A549 (cell line): ENCODE measurements at regions not wholly inside any gene's neighbourhood (a gene's known extent, or its start where the extent isn't known, plus 50 kb on each side); places are given as distances from the start of the nearest gene placed in this dataset.

Experiments
- ATAC-seq, 2 experiments: fragments of 200-7000 bp in 1 of 2; fragments of >200 bp in 1 of 2; cut with Nextera tagmentation in 1 of 2; cut with Tn5 transposase in 1 of 2; 3 replicates each; pipeline versions ENCODE4 v1.8.0 to v1.9.1; 2018 to 2020; ENCODE audit warnings: mild to moderate bottlenecking in 1 of 2, moderate library complexity in 1 of 2
- CTCF ChIA-PET: fragments of 300-600 bp; sonication (Branson Sonifier 250); formaldehyde crosslinking; extraction: SDS; loops from one replicate; lab custom pipeline; 2021; ENCODE audit warnings: antibody characterized with exemption, inconsistent platforms; lab: Yijun Ruan, JAX
- POLR2A ChIA-PET: fragments of 350-600 bp; formaldehyde crosslinking; extraction: SDS; loops from one replicate; lab custom pipeline; 2021; ENCODE audit warnings: antibody characterized with exemption, inconsistent platforms; lab: Yijun Ruan, JAX
- DNase-seq, 2 experiments: peaks; one replicate each; pipeline versions ENCODE4 v3.0.0 to v3.0.0-alpha.2; 2011 to 2016; ENCODE audit warnings: low read depth in 1 of 2, low spot score in 1 of 2
- FAIRE-seq: peaks from 2 replicates; lab custom pipeline; 2011; peaks lifted over from hg19 to GRCh38; lab: Jason Lieb, UNC
- H3K27ac ChIP-seq, 2 experiments: fragments of >200 bp; sonication (Bioruptor Twin); formaldehyde crosslinking; 3 replicates each; pipeline ENCODE4 v1.5.1; 2016 to 2017
- H3K4me1 ChIP-seq: fragments of >200 bp; sonication (Bioruptor Twin); formaldehyde crosslinking; 3 replicates; pipeline ENCODE4 v1.6.1; 2016
- H3K4me2 ChIP-seq: fragments of >200 bp; sonication (Bioruptor Twin); formaldehyde crosslinking; 3 replicates; pipeline ENCODE4 v1.6.1; 2016
- H3K4me3 ChIP-seq: fragments of >200 bp; sonication (Bioruptor Twin); formaldehyde crosslinking; 3 replicates; pipeline ENCODE4 v1.5.1; 2016
- H3K9me3 ChIP-seq: fragments of >200 bp; sonication (Bioruptor Twin); formaldehyde crosslinking; 3 replicates; pipeline ENCODE4 v1.6.1; 2016
- ATOH8 ChIP-seq: fragments of 250-450 bp; sonication (Bioruptor Pico); IDR thresholded peaks from 2 replicates; pipeline ENCODE4 v1.5.0; 2020; ENCODE audit warnings: low read depth, mild to moderate bottlenecking, moderate library complexity
- BCL3 ChIP-seq: fragments of >200 bp; sonication (Bioruptor Twin); formaldehyde crosslinking; IDR thresholded peaks from 3 replicates; pipeline ENCODE4 v1.6.1; 2016
- CBX2 ChIP-seq: fragments of 200-600 bp; sonication (generic); IDR thresholded peaks from 2 replicates; pipeline ENCODE4 v1.6.1; 2016; ENCODE audit warnings: low read depth, mild to moderate bottlenecking, borderline replicate concordance
- CEBPB ChIP-seq, 2 experiments: fragments of >200 bp in 1 of 2; sonication (Bioruptor Twin) in 1 of 2; formaldehyde crosslinking in 1 of 2; IDR thresholded peaks; 2 replicates each; pipeline ENCODE4 v1.6.1; 2012 to 2016
- CHD2 ChIP-seq: fragments of 150-350 bp; IDR thresholded peaks from 2 replicates; pipeline ENCODE4 v1.6.1; 2014; ENCODE audit warnings: low read length; ENCODE audit not compliant: partially characterized antibody
- CTCF ChIP-seq: fragments of >200 bp; sonication (Bioruptor Twin); formaldehyde crosslinking; IDR thresholded peaks from 3 replicates; pipeline ENCODE4 v1.5.1; 2016
- EHMT2 ChIP-seq: fragments of 200-600 bp; sonication (generic); IDR thresholded peaks from 2 replicates; pipeline ENCODE4 v1.6.1; 2016; ENCODE audit warnings: antibody characterized with exemption, low read depth, mild to moderate bottlenecking, moderate library complexity
- FOSB ChIP-seq: fragments of 250-450 bp; sonication (Bioruptor Pico); IDR thresholded peaks from 2 replicates; pipeline ENCODE4 v1.5.0; 2020; ENCODE audit warnings: mild to moderate bottlenecking, moderate library complexity
- FOSL2 ChIP-seq, 2 experiments: fragments of 450-650 bp in 1 of 2; fragments of >200 bp in 1 of 2; sonication (Bioruptor Twin) in 1 of 2; formaldehyde crosslinking; IDR thresholded peaks; 2 replicates each; pipeline versions ENCODE4 v1.5.0 to v1.6.1; 2016 to 2020; ENCODE audit warnings: mild to moderate bottlenecking in 1 of 2, moderate library complexity in 1 of 2
- GATA3 ChIP-seq: IDR thresholded peaks from 2 replicates; pipeline ENCODE4 v1.6.1; 2012; ENCODE audit warnings: borderline replicate concordance
- HDAC2 ChIP-seq: fragments of 200-600 bp; sonication (generic); IDR thresholded peaks from 2 replicates; pipeline ENCODE4 v1.6.1; 2016
- HEYL ChIP-seq: fragments of 250-450 bp; sonication (Bioruptor Pico); IDR thresholded peaks from 2 replicates; pipeline ENCODE4 v1.8.0; 2021; ENCODE audit warnings: mild to moderate bottlenecking, moderate library complexity
- HOXA7 ChIP-seq: fragments of 250-450 bp; sonication (Bioruptor Pico); IDR thresholded peaks from 2 replicates; pipeline ENCODE4 v1.5.0; 2020; ENCODE audit warnings: mild to moderate bottlenecking, moderate library complexity
- HOXB13 ChIP-seq: fragments of 250-450 bp; sonication (Bioruptor Pico); IDR thresholded peaks from 2 replicates; pipeline ENCODE4 v1.5.0; 2020; ENCODE audit warnings: low read depth, mild to moderate bottlenecking, moderate library complexity
- JUNB ChIP-seq: fragments of >200 bp; sonication (Bioruptor Twin); formaldehyde crosslinking; IDR thresholded peaks from 2 replicates; pipeline ENCODE4 v1.6.1; 2016
- KDM1A ChIP-seq: fragments of 200-600 bp; sonication (generic); IDR thresholded peaks from 2 replicates; pipeline ENCODE4 v1.6.1; 2016; ENCODE audit warnings: low read depth, mild to moderate bottlenecking
- KDM5A ChIP-seq: fragments of 200-600 bp; sonication (generic); IDR thresholded peaks from 2 replicates; pipeline ENCODE4 v1.6.1; 2016; ENCODE audit warnings: antibody characterized with exemption, mild to moderate bottlenecking
- MAFK ChIP-seq: fragments of 450-650 bp; IDR thresholded peaks from 2 replicates; pipeline ENCODE4 v1.6.1; 2014; ENCODE audit not compliant: partially characterized antibody
- MYC ChIP-seq: IDR thresholded peaks from 2 replicates; pipeline ENCODE4 v1.6.1; 2012; ENCODE audit warnings: mild to moderate bottlenecking, inconsistent platforms, low read length, improper control_type of control experiment, borderline replicate concordance
- NPAS2 ChIP-seq: fragments of 250-450 bp; sonication (Bioruptor Pico); IDR thresholded peaks from 2 replicates; pipeline ENCODE4 v1.8.0; 2022; ENCODE audit warnings: mild to moderate bottlenecking, moderate library complexity, borderline replicate concordance
- NR3C1 ChIP-seq: fragments of >200 bp; sonication (Bioruptor Twin); formaldehyde crosslinking; IDR thresholded peaks from 3 replicates; pipeline ENCODE4 v1.6.1; 2017
- POLR2A ChIP-seq: IDR thresholded peaks from 2 replicates; pipeline ENCODE4 v1.6.1; 2012; ENCODE audit warnings: mild to moderate bottlenecking, low read length
- POLR2AphosphoS2 ChIP-seq: conservative IDR thresholded peaks from 2 replicates; pipeline ENCODE4 v1.6.1; 2012; ENCODE audit warnings: low read length, improper control_type of control experiment, inconsistent platforms
- REST ChIP-seq: fragments of 200-600 bp; sonication (generic); IDR thresholded peaks from 2 replicates; pipeline ENCODE4 v1.6.1; 2016; ENCODE audit warnings: antibody characterized with exemption, mild to moderate bottlenecking, moderate library complexity
- SMC3 ChIP-seq: fragments of >200 bp; sonication (Bioruptor Twin); formaldehyde crosslinking; IDR thresholded peaks from 3 replicates; pipeline ENCODE4 v1.6.1; 2018; ENCODE audit warnings: inconsistent platforms
- TFCP2L1 ChIP-seq: fragments of 250-450 bp; sonication (Bioruptor Pico); IDR thresholded peaks from 2 replicates; pipeline ENCODE4 v1.5.0; 2021; ENCODE audit warnings: mild to moderate bottlenecking
- ZSCAN20 ChIP-seq: fragments of 250-450 bp; sonication (Bioruptor Pico); IDR thresholded peaks from 2 replicates; pipeline ENCODE4 v1.8.0; 2022; ENCODE audit warnings: mild to moderate bottlenecking, moderate library complexity
- WGBS: methylation state at CpG from one replicate; pipeline ENCODE4 v1.1.6; 2017; ENCODE audit errors: missing lambda C conversion rate; 5-methylcytosine and 5-hydroxymethylcytosine counted together

GRCh38 chr12:127044836-127045235, 1222.1 kb upstream of the TMEM132C start:
- CTCF ChIA-PET, result no interaction called here
- FAIRE-seq (no peak), DNase-seq (no peak), ATAC-seq (no peak)
- Histone ChIP-seq H3K27ac (no peak overlapping the region), H3K4me2 (no peak overlapping the region), H3K4me3 (no peak overlapping the region), H3K9me3 (no peaks in the 10 kb centered on the region), H3K4me1 (no peaks in the 10 kb centered on the region)
- no peak for TF ChIP-seq HOXA7
- TF ChIP-seq CBX2, result no peak
- no peak for TF ChIP-seq EHMT2
- no peak for TF ChIP-seq NR3C1
- TF ChIP-seq KDM1A, result no peak
- no peak for TF ChIP-seq GATA3
- no peak for TF ChIP-seq MYC
- no peak for TF ChIP-seq CTCF
- TF ChIP-seq ZSCAN20, result no peak
- TF ChIP-seq KDM5A, result no peak
- TF ChIP-seq SMC3, result no peak
- no peak for TF ChIP-seq HDAC2
- no peak for TF ChIP-seq BCL3
- TF ChIP-seq NPAS2, result no peak
- no peak for TF ChIP-seq CEBPB (IDR thresholded peaks at IDR 0.05)
- no peak for TF ChIP-seq JUNB
- no peak for TF ChIP-seq FOSB (CRISPR knock-in tag)
- TF ChIP-seq MAFK, result no peak
- no peak for TF ChIP-seq POLR2A
- TF ChIP-seq FOSL2 (IDR thresholded peaks at IDR 0.05), result no peak
- TF ChIP-seq FOSL2 (CRISPR knock-in tag; IDR thresholded peaks at IDR 0.05), result no peak
- WGBS, result 13% methylated on average over 1 of the region's 1 CpG
- POLR2A ChIA-PET, result no interaction called here

GRCh38 chr12:127046467-127046866, 1220.5 kb upstream of the TMEM132C start:
- 41% methylated on average over 1 of the region's 1 CpG for WGBS
- CTCF ChIA-PET, result no interaction called here
- no peak overlapping the region for H3K27ac ChIP-seq
- ATAC-seq (no peak), DNase-seq (no peak), FAIRE-seq (no peak)
- no peak for TF ChIP-seq NR3C1
- no peaks in the 10 kb centered on the region for H3K9me3 ChIP-seq
- no peaks in the 10 kb centered on the region for H3K4me1 ChIP-seq
- H3K4me3 ChIP-seq, result no peak overlapping the region
- POLR2A ChIA-PET, result no interaction called here
- no peak overlapping the region for H3K4me2 ChIP-seq

- 66% methylated on average over 1 of the region's 1 CpG for WGBS
- no peak for DNase-seq
- CTCF ChIA-PET, result no interaction called here
- TF ChIP-seq POLR2AphosphoS2, result no peak
- TF ChIP-seq FOSL2 (IDR thresholded peaks at IDR 0.05), result no peak
- no peak for TF ChIP-seq FOSL2 (CRISPR knock-in tag; IDR thresholded peaks at IDR 0.05)
- TF ChIP-seq CHD2, result no peak
- TF ChIP-seq HOXB13, result no peak
- no peak for TF ChIP-seq CTCF
- TF ChIP-seq ATOH8 (CRISPR knock-in tag), result no peak
- TF ChIP-seq TFCP2L1 (CRISPR knock-in tag), result no peak
- no peak for TF ChIP-seq ZSCAN20
- TF ChIP-seq REST, result no peak
- TF ChIP-seq KDM1A, result no peak
- no peak for TF ChIP-seq HEYL (CRISPR knock-in tag)
Observed at GRCh38 chr12:127048057-127048456, 1218.9 kb upstream of the TMEM132C start.

More at GRCh38 chr12:127048057-127048456, 1218.9 kb upstream of the TMEM132C start:
- Histone ChIP-seq H3K27ac (no peak overlapping the region), H3K4me2 (no peak overlapping the region), H3K9me3 (no peaks in the 10 kb centered on the region), H3K4me3 (no peak overlapping the region), H3K4me1 (peaks cover 7% of the 10 kb centered on the region; the same call in 1 of the 3 replicates)
- no peak for FAIRE-seq
- ATAC-seq, result no peak
- POLR2A ChIA-PET, result no interaction called here
